GM12878 (cell line): ENCODE measurements at regions not wholly inside any gene's neighbourhood (a gene's known extent, or its start where the extent isn't known, plus 50 kb on each side); places are given as distances from the start of the nearest gene placed in this dataset.

Experiments used
- CHD1 ChIP-seq: IDR thresholded peaks from 2 replicates; pipeline ENCODE4 v1.6.1; 2012; ENCODE audit warnings: low read depth, low read length, improper control_type of control experiment
- CTCF ChIP-seq, 3 experiments: IDR thresholded peaks in 2 of 3; conservative IDR thresholded peaks in 1 of 3; 2 replicates each; pipeline ENCODE4 v1.5.1; 2011; ENCODE audit warnings: low read depth in 3 of 3, low read length in 3 of 3, mild to moderate bottlenecking in 3 of 3, control low read depth in 2 of 3, moderate library complexity in 2 of 3, inconsistent platforms in 1 of 3, mixed read lengths in 1 of 3; ENCODE audit not compliant: control insufficient read depth in 2 of 3, insufficient read depth in 1 of 3; ENCODE audit errors: extremely low read depth in 1 of 3
- EZH2 ChIP-seq: IDR thresholded peaks from 2 replicates; pipeline ENCODE4 v1.6.1; 2012; ENCODE audit warnings: low read depth, mild to moderate bottlenecking, control low read depth, inconsistent platforms, low read length, borderline replicate concordance; ENCODE audit not compliant: control insufficient read depth
- FOS ChIP-seq: IDR thresholded peaks from 3 replicates; pipeline ENCODE4 v1.6.1; 2011; ENCODE audit warnings: borderline replicate concordance; ENCODE audit not compliant: insufficient read length; ENCODE audit errors: extremely low read depth
- MYC ChIP-seq: IDR thresholded peaks from 2 replicates; pipeline ENCODE4 v1.6.1; 2011; ENCODE audit warnings: mild to moderate bottlenecking, low read length, moderate library complexity, inconsistent platforms; ENCODE audit not compliant: insufficient read depth, insufficient replicate concordance, insufficient read length, severe bottlenecking
- RAD21 ChIP-seq: IDR thresholded peaks from 2 replicates; pipeline ENCODE4 v1.6.1; 2011; ENCODE audit warnings: mild to moderate bottlenecking, low read depth, low read length, moderate library complexity; ENCODE audit not compliant: insufficient read depth
- SP1 ChIP-seq: IDR thresholded peaks from one replicate; pipeline ENCODE4 v1.6.1; 2011; ENCODE audit warnings: low read depth, low read length
- SUZ12 ChIP-seq: fragments of 200-600 bp; sonication (generic); IDR thresholded peaks from one replicate; pipeline ENCODE4 v1.6.1; 2018; ENCODE audit warnings: antibody characterized with exemption, mild to moderate bottlenecking; ENCODE audit not compliant: unreplicated experiment
- TCF12 ChIP-seq: IDR thresholded peaks from 2 replicates; pipeline ENCODE4 v1.6.1; 2011; ENCODE audit warnings: low read depth, mild to moderate bottlenecking, low read length
- ZBTB11 ChIP-seq: fragments of 450-650 bp; formaldehyde crosslinking; IDR thresholded peaks from 2 replicates; pipeline ENCODE4 v1.5.0; 2022; ENCODE audit warnings: mild to moderate bottlenecking, missing genetic modification characterization

GRCh38 chr3:40845447-40845846 lies 320.7 kb downstream of the ZNF621 start:
- TF ChIP-seq RAD21 (no peak), TCF12 (no peak), EZH2 (no peak), SUZ12 (no peak), CTCF (IDR thresholded peaks at IDR 0.05 in 2 of 3, conservative IDR thresholded peaks at IDR 0.05 in 1 of 3; ENCODE audit: control insufficient read depth in 2 of 3, extremely low read depth in 1 of 3, insufficient read depth in 1 of 3, low read depth in 3 of 3, low read length in 3 of 3) (no peak), FOS (no peak), ZBTB11 (CRISPR knock-in tag) (no peak), MYC (no peak), SP1 (no peak), CHD1 (no peak)
